ENCODE measurements at regions not wholly inside any gene's neighbourhood (a gene's known extent, or its start where the extent isn't known, plus 50 kb on each side); places are given as distances from the start of the nearest gene placed in this dataset.

- TF ChIP-seq TAF1 (IDR thresholded peaks at IDR 0.05; ENCODE audit: borderline replicate concordance, insufficient read depth, low read length) (no peak), POLR2AphosphoS5 (IDR thresholded peaks at IDR 0.05; ENCODE audit: low read depth, low read length) (no peak), FOXP2 (optimal IDR thresholded peaks at IDR 0.05; ENCODE audit: borderline replicate concordance, extremely low read depth, extremely low read length, insufficient read depth) (no peak), SIN3A (IDR thresholded peaks at IDR 0.05; ENCODE audit: borderline replicate concordance, insufficient read depth, low read length) (no peak)
- TF ChIP-seq, protein P1, sequence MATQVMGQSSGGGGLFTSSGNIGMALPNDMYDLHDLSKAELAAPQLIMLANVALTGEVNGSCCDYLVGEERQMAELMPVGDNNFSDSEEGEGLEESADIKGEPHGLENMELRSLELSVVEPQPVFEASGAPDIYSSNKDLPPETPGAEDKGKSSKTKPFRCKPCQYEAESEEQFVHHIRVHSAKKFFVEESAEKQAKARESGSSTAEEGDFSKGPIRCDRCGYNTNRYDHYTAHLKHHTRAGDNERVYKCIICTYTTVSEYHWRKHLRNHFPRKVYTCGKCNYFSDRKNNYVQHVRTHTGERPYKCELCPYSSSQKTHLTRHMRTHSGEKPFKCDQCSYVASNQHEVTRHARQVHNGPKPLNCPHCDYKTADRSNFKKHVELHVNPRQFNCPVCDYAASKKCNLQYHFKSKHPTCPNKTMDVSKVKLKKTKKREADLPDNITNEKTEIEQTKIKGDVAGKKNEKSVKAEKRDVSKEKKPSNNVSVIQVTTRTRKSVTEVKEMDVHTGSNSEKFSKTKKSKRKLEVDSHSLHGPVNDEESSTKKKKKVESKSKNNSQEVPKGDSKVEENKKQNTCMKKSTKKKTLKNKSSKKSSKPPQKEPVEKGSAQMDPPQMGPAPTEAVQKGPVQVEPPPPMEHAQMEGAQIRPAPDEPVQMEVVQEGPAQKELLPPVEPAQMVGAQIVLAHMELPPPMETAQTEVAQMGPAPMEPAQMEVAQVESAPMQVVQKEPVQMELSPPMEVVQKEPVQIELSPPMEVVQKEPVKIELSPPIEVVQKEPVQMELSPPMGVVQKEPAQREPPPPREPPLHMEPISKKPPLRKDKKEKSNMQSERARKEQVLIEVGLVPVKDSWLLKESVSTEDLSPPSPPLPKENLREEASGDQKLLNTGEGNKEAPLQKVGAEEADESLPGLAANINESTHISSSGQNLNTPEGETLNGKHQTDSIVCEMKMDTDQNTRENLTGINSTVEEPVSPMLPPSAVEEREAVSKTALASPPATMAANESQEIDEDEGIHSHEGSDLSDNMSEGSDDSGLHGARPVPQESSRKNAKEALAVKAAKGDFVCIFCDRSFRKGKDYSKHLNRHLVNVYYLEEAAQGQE (IDR thresholded peaks at IDR 0.05; ENCODE audit: insufficient read depth in 1 of 2, low read depth in 2 of 2, low read length in 2 of 2): no peak
These were observed 187.9 kb upstream of the TBL1XR1 start for GRCh38 chr3:177385186-177385585.

DNA sequence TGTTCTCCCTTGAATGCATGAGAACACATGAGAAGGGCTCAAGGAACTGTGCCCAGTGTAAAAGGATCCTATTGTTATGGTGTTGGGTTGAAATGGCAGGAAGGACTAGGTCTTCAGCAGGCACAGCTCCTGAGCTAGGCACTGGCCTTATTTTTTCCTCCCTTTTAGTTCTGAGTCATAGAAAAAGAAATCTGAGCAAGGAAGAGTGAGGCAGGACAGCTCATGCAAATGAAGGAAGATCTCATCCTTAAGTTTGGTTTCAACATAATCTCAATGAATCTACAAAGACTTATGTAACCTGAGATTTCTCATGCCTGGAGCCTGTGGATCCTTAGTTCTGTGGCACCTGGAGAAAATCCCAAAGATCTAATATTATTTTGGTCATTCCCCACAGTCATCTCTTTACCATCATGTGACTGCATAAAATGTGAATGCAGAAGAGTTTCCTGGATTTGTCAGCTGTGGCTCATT is 188.6 kb upstream of the TBL1XR1 start:
- TF ChIP-seq FOXP2 (optimal IDR thresholded peaks at IDR 0.05; ENCODE audit: borderline replicate concordance, extremely low read depth, extremely low read length, insufficient read depth) (no peak), POLR2AphosphoS5 (IDR thresholded peaks at IDR 0.05; ENCODE audit: low read depth, low read length) (no peak), TAF1 (IDR thresholded peaks at IDR 0.05; ENCODE audit: borderline replicate concordance, insufficient read depth, low read length) (no peak), SIN3A (IDR thresholded peaks at IDR 0.05; ENCODE audit: borderline replicate concordance, insufficient read depth, low read length) (no peak)
- TF ChIP-seq, protein P1 (IDR thresholded peaks at IDR 0.05; ENCODE audit: insufficient read depth in 1 of 2, low read depth in 2 of 2, low read length in 2 of 2): no peak

- TF ChIP-seq, protein P1 (IDR thresholded peaks at IDR 0.05; ENCODE audit: insufficient read depth in 1 of 2, low read depth in 2 of 2, low read length in 2 of 2): no peak
- TF ChIP-seq POLR2AphosphoS5 (IDR thresholded peaks at IDR 0.05; ENCODE audit: low read depth, low read length) (no peak), SIN3A (IDR thresholded peaks at IDR 0.05; ENCODE audit: borderline replicate concordance, insufficient read depth, low read length) (no peak), TAF1 (IDR thresholded peaks at IDR 0.05; ENCODE audit: borderline replicate concordance, insufficient read depth, low read length) (no peak), FOXP2 (optimal IDR thresholded peaks at IDR 0.05; ENCODE audit: borderline replicate concordance, extremely low read depth, extremely low read length, insufficient read depth) (no peak)
These were observed 190.9 kb upstream of the TBL1XR1 start for GRCh38 chr3:177388209-177388608.

DNA sequence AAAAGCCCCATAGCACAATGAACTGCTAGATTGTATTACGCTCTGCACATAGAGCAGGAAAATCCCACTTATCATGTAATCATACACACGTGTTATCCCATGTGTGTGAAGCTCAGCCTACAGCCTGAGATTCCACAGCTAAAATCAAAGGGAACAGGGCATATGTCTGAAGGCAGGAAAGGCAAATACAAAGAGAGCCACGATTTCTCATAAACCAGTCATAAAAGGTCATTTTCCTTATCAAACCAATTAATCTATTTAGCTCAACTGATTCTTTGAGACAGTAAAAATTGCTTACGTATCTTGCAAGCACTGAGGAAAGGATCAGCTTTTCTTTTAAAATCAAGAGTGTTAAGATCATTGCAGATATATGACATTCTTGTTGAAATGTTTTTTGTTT is 199.5 kb upstream of the TBL1XR1 start:
- TF ChIP-seq FOXP2 (optimal IDR thresholded peaks at IDR 0.05; ENCODE audit: borderline replicate concordance, extremely low read depth, extremely low read length, insufficient read depth): no peak
- TF ChIP-seq, protein P1 (IDR thresholded peaks at IDR 0.05; ENCODE audit: insufficient read depth in 1 of 2, low read depth in 2 of 2, low read length in 2 of 2): no peak
- no peak for TF ChIP-seq POLR2AphosphoS5 (IDR thresholded peaks at IDR 0.05; ENCODE audit: low read depth, low read length)
- TF ChIP-seq TAF1 (IDR thresholded peaks at IDR 0.05; ENCODE audit: borderline replicate concordance, insufficient read depth, low read length): no peak
- no peak for TF ChIP-seq SIN3A (IDR thresholded peaks at IDR 0.05; ENCODE audit: borderline replicate concordance, insufficient read depth, low read length)

DNA sequence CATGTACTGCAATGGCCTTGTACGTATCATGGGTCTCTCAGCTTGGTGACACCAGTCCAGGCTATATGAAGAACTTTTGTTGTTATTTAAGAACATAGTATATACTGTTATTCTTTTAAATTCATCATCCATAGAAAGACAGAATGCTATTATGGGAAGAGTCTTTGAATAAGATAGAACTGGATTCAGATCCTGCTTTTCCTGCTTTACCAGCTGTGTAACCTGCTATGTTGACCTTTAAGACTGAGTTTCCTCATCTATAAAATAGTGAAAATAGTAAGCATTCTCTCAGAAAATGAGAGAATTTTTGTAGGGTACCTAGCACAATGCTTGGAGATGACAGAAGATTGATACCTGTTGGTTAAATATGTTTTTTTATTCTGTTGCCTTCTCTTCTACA is 204.1 kb upstream of the TBL1XR1 start:
- TF ChIP-seq FOXP2 (optimal IDR thresholded peaks at IDR 0.05; ENCODE audit: borderline replicate concordance, extremely low read depth, extremely low read length, insufficient read depth) (no peak), POLR2AphosphoS5 (IDR thresholded peaks at IDR 0.05; ENCODE audit: low read depth, low read length) (no peak), SIN3A (IDR thresholded peaks at IDR 0.05; ENCODE audit: borderline replicate concordance, insufficient read depth, low read length) (no peak), TAF1 (IDR thresholded peaks at IDR 0.05; ENCODE audit: borderline replicate concordance, insufficient read depth, low read length) (no peak)
- TF ChIP-seq, protein P1 (IDR thresholded peaks at IDR 0.05; ENCODE audit: insufficient read depth in 1 of 2, low read depth in 2 of 2, low read length in 2 of 2): no peak
